B cell (primary cell): ENCODE measurements at regions not wholly inside any gene's neighbourhood (a gene's known extent, or its start where the extent isn't known, plus 50 kb on each side); places are given as distances from the start of the nearest gene placed in this dataset.

Source experiments
- ATAC-seq: fragments of 200-7000 bp; cut with Tn5 transposase; one replicate; pipeline ENCODE4 v1.10.0; 2021; ENCODE audit warnings: low read depth, mild to moderate bottlenecking, moderate number of reproducible peaks, moderate library complexity
- CTCF ChIA-PET: fragments of 350-600 bp; sonication (Branson Sonifier 250); formaldehyde crosslinking; loops from one replicate; lab custom pipeline; 2021; ENCODE audit warnings: antibody characterized with exemption, inconsistent platforms; lab: Charles Lee
- POLR2A ChIA-PET: fragments of 350-600 bp; sonication (Branson Sonifier 250); formaldehyde crosslinking; loops from one replicate; lab custom pipeline; 2021; ENCODE audit warnings: antibody characterized with exemption; lab: Charles Lee
- DNase-seq: peaks from one replicate; pipeline ENCODE4 v3.0.0; 2013
- H2AFZ ChIP-seq: 2 replicates; pipeline ENCODE4 v1.6.1; 2012; ENCODE audit warnings: mild to moderate bottlenecking, low read depth, low read length; ENCODE audit not compliant: insufficient read depth, poor library complexity, severe bottlenecking
- H3K27ac ChIP-seq, 2 donors: 1 replicate in 1 of 2; 2 replicates in 1 of 2; pipeline ENCODE4 v1.5.1; 2012 to 2013; ENCODE audit warnings: low read length in 2 of 2, mild to moderate bottlenecking in 2 of 2, moderate library complexity in 1 of 2
- H3K27me3 ChIP-seq, 4 experiments: fragments of 200-600 bp in 1 of 4; sonication (generic) in 1 of 4; replicated peaks in 1 of 4; 1 replicate in 2 of 4; 2 replicates in 2 of 4; pipeline versions ENCODE4 v1.6.1 to v1.7.0; 2013 to 2016; ENCODE audit warnings: low read length in 3 of 4, mild to moderate bottlenecking in 2 of 4, mixed read lengths in 1 of 4, moderate library complexity in 1 of 4; ENCODE audit not compliant: insufficient read depth in 4 of 4, control insufficient read depth in 3 of 4; ENCODE audit errors: control extremely low read depth in 1 of 4
- H3K36me3 ChIP-seq, 2 experiments: replicated peaks in 1 of 2; 1 replicate in 1 of 2; 2 replicates in 1 of 2; pipeline versions ENCODE4 v1.6.1 to v1.7.1; 2013; ENCODE audit warnings: low read length in 1 of 2; ENCODE audit not compliant: insufficient read depth in 2 of 2, control insufficient read depth in 1 of 2; ENCODE audit errors: control extremely low read depth in 1 of 2, extremely low read depth in 1 of 2
- H3K4me1 ChIP-seq, 2 donors: fragments of 200-600 bp in 1 of 2; sonication (generic) in 1 of 2; 1 replicate in 1 of 2; 2 replicates in 1 of 2; pipeline versions ENCODE4 v1.5.1 to v1.6.1; 2013 to 2017; ENCODE audit warnings: low read length in 2 of 2; ENCODE audit not compliant: control insufficient read depth in 2 of 2, insufficient read depth in 2 of 2
- H3K4me2 ChIP-seq: replicated peaks from 2 replicates; pipeline ENCODE3; 2012; ENCODE audit warnings: mild to moderate bottlenecking, low read depth, low read length; ENCODE audit not compliant: poor library complexity, severe bottlenecking
- H3K4me3 ChIP-seq, 5 experiments: fragments of 200-600 bp in 1 of 5; sonication (generic) in 1 of 5; 1 replicate in 3 of 5; 2 replicates in 2 of 5; pipeline versions ENCODE4 v1.5.1 to v1.7.0; 2011 to 2016; ENCODE audit warnings: low read length in 4 of 5, mild to moderate bottlenecking in 4 of 5, low read depth in 2 of 5, control low read depth in 1 of 5, moderate library complexity in 1 of 5; ENCODE audit not compliant: insufficient read depth in 1 of 5; ENCODE audit errors: control extremely low read depth in 1 of 5, extremely low read depth in 1 of 5
- H3K79me2 ChIP-seq: fragments of 200-600 bp; sonication (generic); one replicate; pipeline ENCODE4 v1.6.0; 2016; ENCODE audit warnings: low read length; ENCODE audit not compliant: control insufficient read depth, insufficient read depth
- H3K9ac ChIP-seq: fragments of 200-600 bp; sonication (generic); 2 replicates; pipeline ENCODE4 v1.6.1; 2017; ENCODE audit warnings: mild to moderate bottlenecking, low read length, moderate library complexity
- H3K9me3 ChIP-seq, 3 donors: one replicate each; pipeline versions ENCODE4 v1.6.1 to v1.7.1; 2013; ENCODE audit warnings: low read length in 2 of 3; ENCODE audit not compliant: control insufficient read depth in 2 of 3, insufficient read depth in 1 of 3; ENCODE audit errors: control extremely low read depth in 1 of 3
- H4K20me1 ChIP-seq: 2 replicates; pipeline ENCODE4 v1.6.0; 2012; ENCODE audit warnings: mild to moderate bottlenecking, low read length; ENCODE audit not compliant: insufficient read depth, control insufficient read depth, poor library complexity, severe bottlenecking
- H3K27ac Mint-ChIP-seq: one replicate; pipeline ENCODE4 v1.8.0; 2021; ENCODE audit warnings: mixed read lengths
- H3K27me3 Mint-ChIP-seq: one replicate; pipeline ENCODE4 v1.8.0; 2021; ENCODE audit warnings: mixed read lengths
- H3K4me1 Mint-ChIP-seq: one replicate; pipeline ENCODE4 v1.8.0; 2021; ENCODE audit warnings: mixed read lengths
- H3K4me3 Mint-ChIP-seq: one replicate; pipeline ENCODE4 v1.8.0; 2021; ENCODE audit warnings: mixed read lengths
- H3K9me3 Mint-ChIP-seq: one replicate; pipeline ENCODE4 v1.8.0; 2022; ENCODE audit warnings: mixed read lengths; ENCODE audit not compliant: insufficient read depth
- CTCF ChIP-seq: fragments of 200-600 bp; IDR thresholded peaks from one replicate; pipeline ENCODE4 v1.8.0; 2022; ENCODE audit warnings: antibody characterized with exemption, mild to moderate bottlenecking
- EZH2 ChIP-seq: IDR thresholded peaks from 2 replicates; pipeline ENCODE4 v1.6.1; 2012; ENCODE audit warnings: borderline replicate concordance, low read depth, mild to moderate bottlenecking, moderate library complexity, low read length; ENCODE audit not compliant: insufficient read depth, poor library complexity, severe bottlenecking
- WGBS: methylation state at CpG from one replicate; pipeline ENCODE4 v1.1.5; 2013; ENCODE audit warnings: missing lambda C conversion rate; ENCODE audit not compliant: insufficient coverage; 5-methylcytosine and 5-hydroxymethylcytosine counted together
- intact Hi-C: fragments of 100-400 bp; cut with micrococcal nuclease; formaldehyde crosslinking; loops from one replicate; pipeline ENCODE4 v1.10.0; 2022

GRCh38 chr2:239880396-239880795 lies 144.7 kb downstream of the NDUFA10 start:
- CTCF ChIA-PET = interaction anchor here (1.3 to 2.2 kb wide), 3 partner anchors 9 to 613 kb away, joined by 3 to 11 read pairs (median 4); no protein-coding TSS in a partner anchor
- Mint-ChIP-seq H3K4me3 (no peak overlapping the region), H3K4me1 (peaks cover 11% of the 10 kb centered on the region), H3K27ac (no peak overlapping the region), H3K27me3 (peaks cover 20% of the 10 kb centered on the region), H3K9me3 (peaks cover 5% of the 10 kb centered on the region)
- H3K27ac ChIP-seq = no peak overlapping the region
- peaks cover 0 to 19% (median 6%) of the 10 kb centered on the region in 4 experiments for H3K27me3 ChIP-seq
- intact Hi-C loops = no loop called here
- no peak overlapping the region for H2AFZ ChIP-seq
- no peaks in the 10 kb centered on the region for H3K36me3 ChIP-seq
- no peak overlapping the region for H3K4me3 ChIP-seq
- no peaks in the 10 kb centered on the region for H4K20me1 ChIP-seq
- peaks cover 0 to 4% of the 10 kb centered on the region in 2 donors for H3K4me1 ChIP-seq
- POLR2A ChIA-PET = no interaction called here
- WGBS = 90% methylated on average over 3 of the region's 3 CpGs
- peaks cover 1 to 18% (median 16%) of the 10 kb centered on the region in 3 donors for H3K9me3 ChIP-seq
- H3K4me2 ChIP-seq = no peak overlapping the region
- ATAC-seq (no peak), DNase-seq (no peak)
- H3K9ac ChIP-seq = no peak overlapping the region
- no peaks in the 10 kb centered on the region for H3K79me2 ChIP-seq
- TF ChIP-seq EZH2 = no peak
- TF ChIP-seq CTCF = no peak

GRCh38 chr2:239879423-239880084 lies 145.6 kb downstream of the NDUFA10 start:
- Histone ChIP-seq H3K27ac (no peak overlapping the region), H3K4me2 (no peak overlapping the region), H2AFZ (no peak overlapping the region), H4K20me1 (no peaks in the 10 kb centered on the region), H3K9me3 (peaks cover 0 to 18% (median 10%) of the 10 kb centered on the region in 3 donors), H3K4me1 (peaks cover 0 to 4% of the 10 kb centered on the region in 2 donors), H3K36me3 (no peaks in the 10 kb centered on the region), H3K4me3 (no peak overlapping the region), H3K9ac (no peak overlapping the region), H3K79me2 (no peaks in the 10 kb centered on the region), H3K27me3 (peaks cover 0 to 23% (median 7%) of the 10 kb centered on the region in 4 experiments)
- no peak overlapping the region for H3K4me3 Mint-ChIP-seq
- H3K27ac Mint-ChIP-seq = no peak overlapping the region
- CTCF ChIA-PET = interaction anchor here (1.3 to 2.2 kb wide), 3 partner anchors 9 to 612 kb away, joined by 3 to 11 read pairs (median 4); no protein-coding TSS in a partner anchor
- H3K9me3 Mint-ChIP-seq = peaks cover 1% of the 10 kb centered on the region
- no peak for DNase-seq
- WGBS = 65% methylated on average over 5 of the region's 11 CpGs
- POLR2A ChIA-PET = no interaction called here
- TF ChIP-seq CTCF (no peak), EZH2 (no peak)
- ATAC-seq = no peak
- intact Hi-C loops = no loop called here
- peaks cover 11% of the 10 kb centered on the region for H3K4me1 Mint-ChIP-seq
- H3K27me3 Mint-ChIP-seq = peaks cover 21% of the 10 kb centered on the region
